A673 (cell line): ENCODE measurements at regions not wholly inside any gene's neighbourhood (a gene's known extent, or its start where the extent isn't known, plus 50 kb on each side); places are given as distances from the start of the nearest gene placed in this dataset.

ENCODE experiments used
- BruUV-seq: library from RNA; stranded (reverse); fragments of 400-500 nt; replicated peaks from 2 replicates; lab custom pipeline; 2021; lab: Mats Ljungman, UMichigan
- CTCF ChIA-PET: fragments of 300-600 bp; sonication (Branson Sonifier 250); formaldehyde crosslinking; loops from one replicate; lab custom pipeline; 2022; ENCODE audit warnings: antibody characterized with exemption; lab: Charles Lee
- POLR2A ChIA-PET: fragments of 300-600 bp; sonication (Branson Sonifier 250); formaldehyde crosslinking; loops from one replicate; lab custom pipeline; 2022; ENCODE audit warnings: antibody characterized with exemption; ENCODE audit not compliant: low non-redundant PET; lab: Charles Lee
- DNase-seq: peaks from one replicate; pipeline ENCODE4 v3.0.0-alpha.2; 2015; ENCODE audit warnings: low spot score
- H3K27ac ChIP-seq: fragments of 200-600 bp; sonication (generic); 2 replicates; pipeline ENCODE4 v1.5.1; 2016; ENCODE audit warnings: mixed run types, low read depth, mild to moderate bottlenecking, mixed read lengths, antibody characterized with exemption, low read length; ENCODE audit not compliant: poor library complexity, severe bottlenecking
- H3K27me3 ChIP-seq: fragments of 200-600 bp; sonication (generic); replicated peaks from 2 replicates; pipeline ENCODE4 v1.6.1; 2017; ENCODE audit warnings: mixed run types, low read depth, mild to moderate bottlenecking, mixed read lengths, antibody characterized with exemption, low read length; ENCODE audit not compliant: insufficient read depth, poor library complexity
- H3K36me3 ChIP-seq: fragments of 200-600 bp; sonication (generic); 2 replicates; pipeline ENCODE4 v1.6.1; 2016; ENCODE audit warnings: mixed run types, mild to moderate bottlenecking, mixed read lengths, antibody characterized with exemption, low read length; ENCODE audit not compliant: insufficient read depth, poor library complexity, severe bottlenecking
- H3K4me1 ChIP-seq: fragments of 200-600 bp; sonication (generic); 2 replicates; pipeline ENCODE4 v1.6.1; 2017; ENCODE audit warnings: mixed run types, mild to moderate bottlenecking, mixed read lengths, antibody characterized with exemption, low read length; ENCODE audit not compliant: insufficient read depth, poor library complexity, severe bottlenecking
- H3K4me3 ChIP-seq: fragments of 200-600 bp; sonication (generic); 2 replicates; pipeline ENCODE4 v1.5.1; 2016; ENCODE audit warnings: low read depth, mixed run types, mild to moderate bottlenecking, mixed read lengths, low read length; ENCODE audit not compliant: poor library complexity, severe bottlenecking
- H3K9me3 ChIP-seq: fragments of 200-600 bp; sonication (generic); 2 replicates; pipeline ENCODE4 v1.6.1; 2016; ENCODE audit warnings: mixed run types, low read depth, mild to moderate bottlenecking, mixed read lengths, antibody characterized with exemption, low read length; ENCODE audit not compliant: poor library complexity, severe bottlenecking
- EZH2 ChIP-seq: fragments of 200-600 bp; sonication (generic); IDR thresholded peaks from 2 replicates; pipeline ENCODE4 v1.6.1; 2017; ENCODE audit warnings: borderline replicate concordance, low read depth, mild to moderate bottlenecking, mixed read lengths, antibody characterized with exemption, low read length; ENCODE audit not compliant: poor library complexity, severe bottlenecking
- intact Hi-C: fragments of 100-400 bp; cut with micrococcal nuclease; formaldehyde crosslinking; loops from one replicate; pipeline ENCODE4 v1.10.0; 2022; ENCODE audit not compliant: unreplicated experiment
- TF ChIP-seq, protein P1 (sequence below): fragments of 300-800, 200-600 bp; sonication (generic); conservative IDR thresholded peaks from 2 replicates; pipeline ENCODE4 v1.5.1; 2017; ENCODE audit warnings: low read depth, mild to moderate bottlenecking, antibody characterized with exemption, low read length, moderate library complexity, mixed read lengths

- ChIA-PET POLR2A (no interaction called here), CTCF (no interaction called here)
- H3K4me1 ChIP-seq, result no peaks in the 10 kb centered on the region
- intact Hi-C loops, result no loop called here
- peaks cover 45% of the 10 kb centered on the region for H3K9me3 ChIP-seq
- H3K4me3 ChIP-seq, result no peak overlapping the region
- TF ChIP-seq, protein P1, sequence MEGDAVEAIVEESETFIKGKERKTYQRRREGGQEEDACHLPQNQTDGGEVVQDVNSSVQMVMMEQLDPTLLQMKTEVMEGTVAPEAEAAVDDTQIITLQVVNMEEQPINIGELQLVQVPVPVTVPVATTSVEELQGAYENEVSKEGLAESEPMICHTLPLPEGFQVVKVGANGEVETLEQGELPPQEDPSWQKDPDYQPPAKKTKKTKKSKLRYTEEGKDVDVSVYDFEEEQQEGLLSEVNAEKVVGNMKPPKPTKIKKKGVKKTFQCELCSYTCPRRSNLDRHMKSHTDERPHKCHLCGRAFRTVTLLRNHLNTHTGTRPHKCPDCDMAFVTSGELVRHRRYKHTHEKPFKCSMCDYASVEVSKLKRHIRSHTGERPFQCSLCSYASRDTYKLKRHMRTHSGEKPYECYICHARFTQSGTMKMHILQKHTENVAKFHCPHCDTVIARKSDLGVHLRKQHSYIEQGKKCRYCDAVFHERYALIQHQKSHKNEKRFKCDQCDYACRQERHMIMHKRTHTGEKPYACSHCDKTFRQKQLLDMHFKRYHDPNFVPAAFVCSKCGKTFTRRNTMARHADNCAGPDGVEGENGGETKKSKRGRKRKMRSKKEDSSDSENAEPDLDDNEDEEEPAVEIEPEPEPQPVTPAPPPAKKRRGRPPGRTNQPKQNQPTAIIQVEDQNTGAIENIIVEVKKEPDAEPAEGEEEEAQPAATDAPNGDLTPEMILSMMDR, result no peak
- TF ChIP-seq EZH2, result no peak
- H3K27me3 ChIP-seq, result no peaks in the 10 kb centered on the region
- H3K36me3 ChIP-seq, result no peaks in the 10 kb centered on the region
- BruUV-seq, result no TSS peak
- H3K27ac ChIP-seq, result no peak overlapping the region
- no peak for DNase-seq
Observed at GRCh38 chr5:3905521-3905920, 309.9 kb downstream of the IRX1 start.

DNA sequence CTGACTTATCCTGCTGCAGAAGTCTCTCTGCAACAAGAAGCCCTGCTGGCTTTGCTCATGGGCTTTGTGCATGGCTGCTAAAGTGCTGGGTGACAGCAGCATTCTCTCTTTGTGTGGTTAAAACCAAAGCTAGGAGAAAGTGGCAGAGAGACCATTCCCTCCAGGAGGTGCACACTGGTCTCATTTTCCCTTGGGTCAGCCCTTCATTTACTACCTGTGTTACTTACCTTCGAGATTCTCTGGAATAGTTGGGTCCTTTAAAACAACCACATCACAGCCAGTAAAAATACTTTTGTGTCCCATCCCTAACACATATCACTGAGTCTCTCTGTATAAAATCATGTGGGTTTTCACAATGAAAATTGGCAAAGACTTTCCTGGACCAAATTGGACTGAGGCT lies 315.5 kb downstream of the IRX1 start:
- H3K4me3 ChIP-seq, result no peak overlapping the region
- intact Hi-C loops, result no loop called here
- H3K27ac ChIP-seq, result no peak overlapping the region
- TF ChIP-seq, protein P1, result no peak
- TF ChIP-seq EZH2, result no peak
- H3K36me3 ChIP-seq, result no peaks in the 10 kb centered on the region
- H3K4me1 ChIP-seq, result no peaks in the 10 kb centered on the region
- DNase-seq, result no peak
- CTCF ChIA-PET, result no interaction called here
- POLR2A ChIA-PET, result no interaction called here
- H3K27me3 ChIP-seq, result no peaks in the 10 kb centered on the region
- H3K9me3 ChIP-seq, result peaks cover 35% of the 10 kb centered on the region
- BruUV-seq, result no TSS peak

GRCh38 chr5:3911773-3912172 lies 316.1 kb downstream of the IRX1 start:
- no peak for TF ChIP-seq EZH2
- TF ChIP-seq, protein P1, result no peak
- no peaks in the 10 kb centered on the region for H3K36me3 ChIP-seq
- intact Hi-C loops, result no loop called here
- BruUV-seq, result no TSS peak
- no peak overlapping the region for H3K4me3 ChIP-seq
- no peaks in the 10 kb centered on the region for H3K27me3 ChIP-seq
- H3K9me3 ChIP-seq, result peaks cover 31% of the 10 kb centered on the region
- no peak for DNase-seq
- no peaks in the 10 kb centered on the region for H3K4me1 ChIP-seq
- no peak overlapping the region for H3K27ac ChIP-seq
- CTCF ChIA-PET, result no interaction called here
- POLR2A ChIA-PET, result no interaction called here

- intact Hi-C loops, result no loop called here
- Histone ChIP-seq H3K27ac (no peak overlapping the region), H3K4me3 (no peak overlapping the region), H3K27me3 (no peaks in the 10 kb centered on the region), H3K4me1 (no peaks in the 10 kb centered on the region), H3K9me3 (peaks cover 34% of the 10 kb centered on the region), H3K36me3 (no peaks in the 10 kb centered on the region)
- ChIA-PET CTCF (no interaction called here), POLR2A (no interaction called here)
- BruUV-seq, result no TSS peak
- DNase-seq, result no peak
- TF ChIP-seq, protein P1, result no peak
Observed at GRCh38 chr5:3912790-3913189, 317.2 kb downstream of the IRX1 start.
